H9 (cell line): ENCODE measurements at regions not wholly inside any gene's neighbourhood (a gene's known extent, or its start where the extent isn't known, plus 50 kb on each side); places are given as distances from the start of the nearest gene placed in this dataset.

Experiments used
- DNase-seq: peaks from one replicate; pipeline ENCODE4 v3.0.0-alpha.2; 2017
- H2AFZ ChIP-seq: one replicate; pipeline ENCODE4 v1.6.1; 2013; ENCODE audit warnings: mild to moderate bottlenecking, low read length, control low read depth, moderate library complexity
- H2AK5ac ChIP-seq: 2 replicates; pipeline ENCODE4 v1.6.1; 2013; ENCODE audit warnings: low read length, control low read depth, mixed read lengths; ENCODE audit not compliant: insufficient read length
- H2BK120ac ChIP-seq: one replicate; pipeline ENCODE4 v1.6.1; 2013; ENCODE audit warnings: low read depth, mild to moderate bottlenecking, low read length, control low read depth, inconsistent platforms; ENCODE audit not compliant: poor library complexity, severe bottlenecking
- H2BK12ac ChIP-seq: 2 replicates; pipeline ENCODE4 v1.6.1; 2013; ENCODE audit warnings: low read length, control low read depth, mixed read lengths, low read depth; ENCODE audit not compliant: insufficient read length
- H2BK15ac ChIP-seq: 2 replicates; pipeline ENCODE4 v1.6.1; 2013; ENCODE audit warnings: low read depth, low read length, control low read depth
- H2BK20ac ChIP-seq: one replicate; pipeline ENCODE4 v1.6.1; 2013; ENCODE audit warnings: low read depth, mild to moderate bottlenecking, low read length, control low read depth, inconsistent platforms; ENCODE audit not compliant: poor library complexity, severe bottlenecking
- H2BK5ac ChIP-seq: 2 replicates; pipeline ENCODE4 v1.6.1; 2013; ENCODE audit warnings: low read length, control low read depth, mixed read lengths; ENCODE audit not compliant: insufficient read length
- H3K14ac ChIP-seq: 2 replicates; pipeline ENCODE4 v1.6.1; 2013; ENCODE audit warnings: low read length, control low read depth; ENCODE audit not compliant: insufficient read depth
- H3K18ac ChIP-seq: 2 replicates; pipeline ENCODE4 v1.6.1; 2013; ENCODE audit warnings: low read depth, mild to moderate bottlenecking, mixed read lengths, low read length, control low read depth; ENCODE audit not compliant: insufficient read length
- H3K23ac ChIP-seq: 2 replicates; pipeline ENCODE4 v1.6.1; 2013; ENCODE audit warnings: low read length, control low read depth, mixed read lengths, low read depth; ENCODE audit not compliant: insufficient read length
- H3K23me2 ChIP-seq: 2 replicates; pipeline ENCODE4 v1.6.1; 2013; ENCODE audit warnings: low read depth, mild to moderate bottlenecking, mixed read lengths, low read length, control low read depth; ENCODE audit not compliant: insufficient read length, poor library complexity, severe bottlenecking
- H3K27ac ChIP-seq: 2 replicates; pipeline ENCODE4 v1.5.1; 2013; ENCODE audit warnings: low read length, control low read depth, mixed read lengths, low read depth; ENCODE audit not compliant: insufficient read length
- H3K27me3 ChIP-seq: 2 replicates; pipeline ENCODE4 v1.6.1; 2013; ENCODE audit warnings: low read length, control low read depth, inconsistent platforms; ENCODE audit not compliant: insufficient read depth
- H3K4ac ChIP-seq: 2 replicates; pipeline ENCODE4 v1.6.1; 2013; ENCODE audit warnings: low read depth, mild to moderate bottlenecking, control low read depth, inconsistent platforms, low read length, moderate library complexity
- H3K4me1 ChIP-seq: 2 replicates; pipeline ENCODE4 v1.6.1; 2013; ENCODE audit warnings: low read length, control low read depth, inconsistent platforms; ENCODE audit not compliant: insufficient read depth
- H3K4me2 ChIP-seq: 2 replicates; pipeline ENCODE4 v1.6.1; 2013; ENCODE audit warnings: low read length, control low read depth, mixed read lengths; ENCODE audit not compliant: insufficient read length, insufficient read depth
- H3K56ac ChIP-seq: 2 replicates; pipeline ENCODE4 v1.6.1; 2013; ENCODE audit warnings: low read depth, mild to moderate bottlenecking, mixed read lengths, low read length, control low read depth; ENCODE audit not compliant: insufficient read length
- H3K79me1 ChIP-seq: 2 replicates; pipeline ENCODE4 v1.6.1; 2013; ENCODE audit warnings: low read depth, mild to moderate bottlenecking, moderate library complexity, low read length, control low read depth, inconsistent platforms; ENCODE audit not compliant: insufficient read depth, poor library complexity, severe bottlenecking
- H3K79me2 ChIP-seq: 2 replicates; pipeline ENCODE4 v1.6.1; 2013; ENCODE audit warnings: low read length, control low read depth, inconsistent platforms; ENCODE audit not compliant: insufficient read depth
- H3K9ac ChIP-seq: 2 replicates; pipeline ENCODE4 v1.6.1; 2013; ENCODE audit warnings: low read length, control low read depth, mixed read lengths; ENCODE audit not compliant: insufficient read length; ENCODE audit errors: extremely low read depth
- H3K9me3 ChIP-seq: one replicate; pipeline ENCODE4 v1.6.1; 2013; ENCODE audit warnings: low read depth, low read length, inconsistent platforms; ENCODE audit not compliant: control insufficient read depth
- H3T11ph ChIP-seq: one replicate; pipeline ENCODE4 v1.6.1; 2013; ENCODE audit warnings: mild to moderate bottlenecking, low read length, control low read depth, inconsistent platforms
- H4K20me1 ChIP-seq: one replicate; pipeline ENCODE4 v1.6.1; 2013; ENCODE audit not compliant: control insufficient read depth, insufficient read length, insufficient read depth
- H4K5ac ChIP-seq: 2 replicates; pipeline ENCODE4 v1.6.1; 2013; ENCODE audit warnings: low read depth, mild to moderate bottlenecking, mixed read lengths, low read length, control low read depth; ENCODE audit not compliant: insufficient read length
- H4K8ac ChIP-seq: replicated peaks from 2 replicates; pipeline ENCODE4 v1.6.1; 2013; ENCODE audit warnings: low read length, control low read depth, mixed read lengths, low read depth; ENCODE audit not compliant: insufficient read length
- H4K91ac ChIP-seq: 2 replicates; pipeline ENCODE4 v1.6.1; 2013; ENCODE audit warnings: low read depth, mild to moderate bottlenecking, moderate library complexity, mixed read lengths, low read length, control low read depth; ENCODE audit not compliant: insufficient read length
- H3K27ac Mint-ChIP-seq, 3 experiments: 2 replicates in 2 of 3; 3 replicates in 1 of 3; pipeline ENCODE4 v1.8.0; 2020 to 2021; ENCODE audit warnings: mixed read lengths in 3 of 3, mild to moderate bottlenecking in 1 of 3, moderate library complexity in 1 of 3
- H3K27me3 Mint-ChIP-seq: 2 replicates; pipeline ENCODE4 v1.8.0; 2021; ENCODE audit warnings: low read depth, mild to moderate bottlenecking, moderate library complexity, mixed read lengths
- H3K36me3 Mint-ChIP-seq, 3 experiments: 2 replicates in 2 of 3; 3 replicates in 1 of 3; pipeline ENCODE4 v1.8.0; 2020 to 2021; ENCODE audit warnings: low read depth in 3 of 3, mixed read lengths in 3 of 3; ENCODE audit not compliant: insufficient read depth in 1 of 3
- H3K4me1 Mint-ChIP-seq, 2 experiments: 2 replicates each; pipeline ENCODE4 v1.8.0; 2020; ENCODE audit warnings: mixed read lengths in 2 of 2
- H3K4me3 Mint-ChIP-seq, 2 experiments: 2 replicates in 1 of 2; 3 replicates in 1 of 2; pipeline ENCODE4 v1.8.0; 2020 to 2021; ENCODE audit warnings: mild to moderate bottlenecking in 2 of 2, mixed read lengths in 2 of 2, moderate library complexity in 1 of 2
- H3K9me3 Mint-ChIP-seq, 2 experiments: 2 replicates in 1 of 2; 3 replicates in 1 of 2; pipeline ENCODE4 v1.8.0; 2020; ENCODE audit warnings: mild to moderate bottlenecking in 2 of 2, mixed read lengths in 2 of 2, moderate library complexity in 1 of 2
- WGBS: extraction: QIAGEN DNeasy Blood & Tissue Kit; methylation state at CpG from one replicate; pipeline ENCODE4 v1.1.7; 2013; ENCODE audit warnings: missing lambda C conversion rate, low lambda C conversion rate, mixed read lengths; ENCODE audit not compliant: insufficient read length; ENCODE audit errors: extremely low coverage; 5-methylcytosine and 5-hydroxymethylcytosine counted together
- TF ChIP-seq, protein P1 (sequence below): fragments of 200-600 bp; sonication (generic); conservative IDR thresholded peaks from 3 replicates; pipeline ENCODE4 v1.8.0; 2021; ENCODE audit warnings: antibody characterized with exemption, mild to moderate bottlenecking

DNA sequence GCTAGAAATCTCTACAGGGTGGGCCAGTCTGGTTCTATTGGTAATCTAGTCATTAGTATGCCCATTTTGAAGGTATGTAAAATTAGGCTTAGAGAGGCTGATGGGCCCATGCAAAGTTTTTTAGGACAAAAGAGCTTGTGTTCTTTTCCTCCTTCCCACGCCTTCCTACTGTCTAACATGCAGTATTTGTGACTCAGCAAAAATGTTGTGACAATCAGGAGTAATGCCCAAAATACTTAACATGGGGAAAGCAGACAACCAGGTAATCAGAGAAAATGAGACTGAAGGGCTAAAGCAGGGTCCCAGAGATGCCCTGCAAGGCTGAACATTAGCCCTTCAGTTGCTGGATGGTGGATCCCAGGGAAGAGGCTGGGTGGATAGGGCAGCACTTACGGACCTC, 437.9 kb downstream of the BCL11B start:
- H2BK12ac ChIP-seq: no peak overlapping the region
- no peak overlapping the region for H4K5ac ChIP-seq
- no peak overlapping the region for H2AFZ ChIP-seq
- H3K27ac ChIP-seq: no peak overlapping the region
- no peak overlapping the region for H3K9ac ChIP-seq
- H3K23me2 ChIP-seq: no peaks in the 10 kb centered on the region
- no peak overlapping the region for H3K56ac ChIP-seq
- H3K4ac ChIP-seq: no peak overlapping the region
- no peak overlapping the region for H4K91ac ChIP-seq
- Mint-ChIP-seq H3K9me3 (peaks cover 9 to 13% of the 10 kb centered on the region in 2 experiments), H3K36me3 (peaks cover 0 to 3% (median 2%) of the 10 kb centered on the region in 3 experiments; a peak in 3 of 7 replicates), H3K4me3 (no peak overlapping the region), H3K4me1 (peaks cover 3 to 9% of the 10 kb centered on the region in 2 experiments; a peak in 3 of 4 replicates), H3K27ac (peak overlapping the region in 1 of 3 experiments; percentile 23; a peak in 1 of 7 replicates), H3K27me3 (no peaks in the 10 kb centered on the region)
- no peak overlapping the region for H4K8ac ChIP-seq
- H3K79me1 ChIP-seq: no peaks in the 10 kb centered on the region
- no peak overlapping the region for H3K23ac ChIP-seq
- no peak overlapping the region for H3K18ac ChIP-seq
- WGBS: no CpG with 5 or more reads among the region's 2 CpGs
- no peak for DNase-seq
- H3K4me1 ChIP-seq: no peaks in the 10 kb centered on the region
- no peak overlapping the region for H2BK15ac ChIP-seq
- no peak overlapping the region for H2BK20ac ChIP-seq
- H3K4me2 ChIP-seq: no peak overlapping the region
- TF ChIP-seq, protein P1, sequence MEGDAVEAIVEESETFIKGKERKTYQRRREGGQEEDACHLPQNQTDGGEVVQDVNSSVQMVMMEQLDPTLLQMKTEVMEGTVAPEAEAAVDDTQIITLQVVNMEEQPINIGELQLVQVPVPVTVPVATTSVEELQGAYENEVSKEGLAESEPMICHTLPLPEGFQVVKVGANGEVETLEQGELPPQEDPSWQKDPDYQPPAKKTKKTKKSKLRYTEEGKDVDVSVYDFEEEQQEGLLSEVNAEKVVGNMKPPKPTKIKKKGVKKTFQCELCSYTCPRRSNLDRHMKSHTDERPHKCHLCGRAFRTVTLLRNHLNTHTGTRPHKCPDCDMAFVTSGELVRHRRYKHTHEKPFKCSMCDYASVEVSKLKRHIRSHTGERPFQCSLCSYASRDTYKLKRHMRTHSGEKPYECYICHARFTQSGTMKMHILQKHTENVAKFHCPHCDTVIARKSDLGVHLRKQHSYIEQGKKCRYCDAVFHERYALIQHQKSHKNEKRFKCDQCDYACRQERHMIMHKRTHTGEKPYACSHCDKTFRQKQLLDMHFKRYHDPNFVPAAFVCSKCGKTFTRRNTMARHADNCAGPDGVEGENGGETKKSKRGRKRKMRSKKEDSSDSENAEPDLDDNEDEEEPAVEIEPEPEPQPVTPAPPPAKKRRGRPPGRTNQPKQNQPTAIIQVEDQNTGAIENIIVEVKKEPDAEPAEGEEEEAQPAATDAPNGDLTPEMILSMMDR: no peak
- H2BK5ac ChIP-seq: no peak overlapping the region
- no peak overlapping the region for H2AK5ac ChIP-seq
- no peaks in the 10 kb centered on the region for H3K9me3 ChIP-seq
- no peaks in the 10 kb centered on the region for H4K20me1 ChIP-seq
- no peaks in the 10 kb centered on the region for H3K27me3 ChIP-seq
- no peak overlapping the region for H3T11ph ChIP-seq
- H3K14ac ChIP-seq: no peak overlapping the region
- H2BK120ac ChIP-seq: no peak overlapping the region
- no peaks in the 10 kb centered on the region for H3K79me2 ChIP-seq
